NCI-H510A (cell line): ENCODE measurements at regions not wholly inside any gene's neighbourhood (a gene's known extent, or its start where the extent isn't known, plus 50 kb on each side); places are given as distances from the start of the nearest gene placed in this dataset.

Experiments
- DNase-seq: peaks from one replicate; lab custom pipeline; 2025; lab: John Stamatoyannopoulos, UW

DNA sequence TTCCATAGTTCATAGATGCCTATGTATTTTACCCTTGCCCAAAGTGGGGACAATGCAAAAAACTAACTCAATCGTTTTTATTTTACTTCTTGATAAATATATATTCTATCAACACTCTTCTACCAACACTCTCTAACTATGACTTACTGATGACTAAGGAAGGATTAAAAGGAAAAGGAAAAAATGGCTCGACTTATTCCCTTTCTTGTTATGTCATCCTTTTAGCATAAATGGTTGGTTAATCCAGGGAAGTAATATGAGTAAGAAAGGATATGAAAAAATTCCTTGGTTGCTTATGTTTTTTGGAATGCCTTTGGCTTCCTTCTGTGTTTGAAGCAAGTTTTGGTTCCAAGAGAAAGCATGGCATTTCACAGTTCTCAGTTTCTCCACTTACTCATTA is 1087.1 kb downstream of the C4orf33 start:
- no peak for DNase-seq

DNA sequence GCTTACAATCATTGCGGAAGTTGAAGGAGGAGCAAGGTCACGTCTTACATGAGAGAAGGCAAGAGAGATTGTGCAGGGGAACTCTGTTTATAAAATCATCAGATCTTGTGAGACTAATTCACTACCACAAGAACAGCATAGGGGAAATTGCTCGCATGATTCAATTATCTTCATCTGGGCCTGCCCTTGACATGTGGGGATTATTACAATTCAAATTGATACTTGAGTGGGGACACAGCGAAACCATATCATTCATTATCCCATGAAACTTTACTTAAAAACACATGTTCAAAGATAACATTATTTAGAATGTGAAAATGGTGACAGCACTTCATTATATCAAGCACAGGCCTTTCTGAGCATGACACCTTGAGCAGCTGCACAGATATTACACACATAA is 1087.8 kb downstream of the C4orf33 start:
- DNase-seq = no peak

DNA sequence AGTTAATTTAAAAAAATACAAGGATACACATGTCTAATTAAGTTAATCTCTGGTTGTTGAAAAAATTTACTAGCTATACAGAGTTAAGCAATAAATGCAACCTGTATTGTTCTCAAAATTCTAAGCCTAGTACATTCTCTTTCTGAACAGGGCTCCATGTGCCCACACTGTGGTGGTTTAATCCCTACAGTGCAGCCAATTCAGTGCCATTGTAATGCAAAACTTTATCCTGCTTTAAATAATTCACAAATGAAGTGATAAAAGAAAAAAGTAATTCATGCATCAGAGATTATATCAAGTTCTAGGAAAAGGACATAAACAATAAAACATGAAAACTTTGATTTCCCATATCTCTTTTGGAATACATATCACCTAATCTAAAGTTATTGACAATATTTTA is 1089.2 kb downstream of the C4orf33 start:
- DNase-seq = no peak

DNA sequence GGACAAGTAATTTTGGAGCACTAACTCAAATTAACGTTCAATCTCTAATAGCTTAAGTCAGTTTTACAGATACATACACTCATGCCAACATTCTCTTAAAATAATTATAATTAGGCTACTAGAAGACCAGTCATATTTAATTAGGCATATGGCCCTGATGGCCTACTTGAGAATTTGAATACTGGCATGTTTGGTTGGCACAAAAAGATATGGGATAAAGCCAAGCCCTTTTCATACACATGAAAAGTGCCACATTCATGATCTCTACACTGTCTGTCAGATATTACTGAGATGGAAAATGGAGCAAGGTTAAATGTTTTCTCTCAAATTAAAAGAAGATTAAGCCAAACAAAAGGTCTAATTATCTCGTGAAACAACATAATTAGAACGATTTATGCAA is 1091.0 kb downstream of the C4orf33 start:
- no peak for DNase-seq

DNA sequence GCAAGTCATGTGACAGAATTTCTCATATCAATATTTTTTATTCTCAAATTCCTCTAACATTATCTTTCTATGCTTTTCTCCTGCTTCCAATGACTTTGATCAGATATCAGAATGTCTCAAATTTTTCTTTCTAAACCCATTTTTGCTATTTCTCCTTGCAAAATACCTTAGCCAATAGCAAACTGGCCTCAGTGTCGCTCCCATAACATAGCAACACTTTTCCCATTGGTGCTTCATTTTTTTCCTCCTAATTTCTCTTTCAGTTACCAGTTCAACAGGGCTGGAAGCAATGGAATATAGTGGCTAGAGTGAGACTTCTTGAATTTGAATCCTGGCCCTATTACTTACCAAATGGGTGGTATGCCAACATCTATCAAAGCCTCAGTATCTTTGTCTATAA is 1091.6 kb downstream of the C4orf33 start:
- DNase-seq = no peak

DNA sequence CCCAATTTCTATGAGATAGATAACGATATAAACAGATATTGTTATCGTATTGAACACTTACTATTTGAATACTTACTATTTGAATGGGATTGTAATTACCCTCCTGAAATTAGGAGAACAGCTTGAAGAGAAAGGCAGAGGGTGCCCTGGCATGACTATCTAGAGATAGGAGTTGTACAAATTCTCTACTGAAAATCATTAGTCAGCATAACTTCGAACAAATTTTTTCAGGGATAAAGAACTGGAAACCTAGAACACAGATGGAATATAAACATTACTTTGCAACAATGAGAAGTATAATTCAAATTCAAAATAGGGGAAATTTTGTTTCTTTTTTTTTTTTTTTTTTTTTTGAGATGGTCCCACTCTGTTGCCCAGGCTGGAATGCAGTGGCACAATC is 1096.8 kb downstream of the C4orf33 start:
- DNase-seq = no peak

DNA sequence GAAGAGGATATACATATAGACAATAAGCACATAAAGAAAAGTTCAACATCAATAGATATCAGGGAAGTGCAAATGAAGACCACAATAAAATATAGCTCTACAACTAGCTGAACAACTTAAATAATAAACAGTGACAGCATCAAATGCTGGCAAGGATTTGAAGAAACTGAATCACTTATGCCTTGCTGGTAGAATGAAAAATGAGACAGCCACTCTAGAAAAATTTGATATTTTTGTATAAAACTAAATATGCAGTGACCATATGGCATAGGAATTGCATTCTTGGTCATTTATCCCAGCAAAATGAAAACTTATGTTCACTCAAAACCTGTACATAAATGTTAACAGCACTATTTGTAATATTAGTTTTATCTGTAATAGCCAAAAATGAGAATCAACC is 1102.0 kb downstream of the C4orf33 start:
- DNase-seq = no peak

DNA sequence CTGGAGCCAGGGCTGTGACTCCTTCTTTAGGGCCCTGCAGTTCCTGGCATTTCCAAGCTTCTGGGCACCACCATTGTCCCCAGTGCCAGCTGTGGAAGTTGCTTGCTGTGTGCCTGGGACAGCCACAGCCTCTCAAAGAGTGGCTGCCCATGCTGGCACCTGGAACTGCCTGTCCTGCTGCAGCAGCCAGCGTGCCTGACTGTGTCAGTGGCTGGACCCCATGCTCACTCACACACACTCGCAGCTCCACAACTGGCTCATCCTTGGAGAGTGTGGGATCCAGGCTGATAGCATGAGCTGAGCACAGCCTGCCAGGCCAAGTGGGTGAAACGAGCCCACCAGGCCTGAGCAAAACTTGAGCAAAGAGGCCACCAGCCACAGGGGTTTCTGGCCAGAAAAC is 1107.6 kb downstream of the C4orf33 start:
- no peak for DNase-seq

DNA sequence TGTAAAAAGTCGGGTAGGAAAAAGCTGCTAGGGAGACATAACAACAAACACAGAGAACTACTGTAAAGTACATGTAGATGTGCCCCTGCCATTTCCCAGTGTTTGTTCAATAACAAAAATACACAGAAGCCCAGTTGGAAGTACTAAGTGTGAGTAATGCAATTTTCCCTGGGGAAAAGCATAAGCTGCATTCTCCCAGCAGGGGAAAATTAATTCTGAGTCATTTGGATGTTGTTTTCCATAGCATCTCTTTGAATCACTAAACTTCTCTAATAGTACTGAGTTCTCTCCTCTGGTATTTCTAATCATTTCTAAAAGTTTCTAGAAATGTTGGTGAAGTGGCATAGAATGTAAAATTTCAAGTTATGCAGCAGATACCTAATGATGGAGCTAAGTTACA is 1114.9 kb downstream of the C4orf33 start:
- DNase-seq = no peak

DNA sequence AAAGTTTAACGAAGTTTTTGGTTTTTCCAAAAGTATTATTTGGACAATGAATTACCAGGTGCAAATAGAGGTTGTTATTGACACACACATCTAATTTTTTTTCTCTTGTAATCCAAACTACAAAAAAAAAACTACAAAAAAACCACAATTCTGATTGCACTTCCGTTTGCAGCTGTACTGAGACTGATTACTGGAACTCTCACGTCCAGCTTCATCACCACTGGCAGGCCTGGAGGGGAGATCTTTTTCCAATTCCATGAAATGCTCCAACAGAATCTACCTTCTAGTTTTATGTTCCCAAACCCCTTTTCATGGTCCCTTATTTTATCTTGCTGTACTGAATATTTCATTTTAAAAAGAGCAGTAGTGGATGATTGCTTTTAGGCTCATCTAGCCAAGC is 1118.3 kb downstream of the C4orf33 start:
- DNase-seq = no peak

DNA sequence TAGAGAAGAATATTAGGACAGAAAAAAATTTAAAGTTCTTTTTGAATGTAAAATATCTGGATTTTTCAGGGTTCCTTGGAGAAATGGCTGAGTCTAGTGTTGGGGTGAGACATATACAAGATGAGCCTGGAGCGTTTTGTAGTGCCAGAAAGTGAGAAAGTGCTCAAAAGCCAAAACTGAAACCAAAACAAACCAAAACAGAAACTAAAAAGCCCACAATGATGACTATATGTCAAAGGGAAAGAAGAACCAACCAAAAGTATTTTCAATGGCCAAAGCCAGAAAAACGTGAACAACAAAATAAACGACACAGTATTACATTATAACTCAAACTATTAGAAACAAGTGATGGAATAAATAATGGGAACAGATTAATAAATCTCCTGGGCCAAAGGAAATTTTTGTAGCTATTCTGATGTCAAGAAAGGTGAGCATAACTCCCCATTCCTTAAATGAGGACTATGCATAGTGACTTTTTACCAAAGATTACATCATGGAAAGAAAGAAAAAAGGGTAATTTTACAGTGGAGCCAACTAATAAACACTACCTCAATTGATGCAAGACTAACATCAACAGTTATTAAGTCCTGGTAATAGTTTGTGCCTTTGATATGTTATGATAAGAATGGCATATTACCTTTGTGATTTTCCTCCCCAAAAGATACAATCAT is 1137.6 kb downstream of the C4orf33 start:
- no peak for DNase-seq

DNA sequence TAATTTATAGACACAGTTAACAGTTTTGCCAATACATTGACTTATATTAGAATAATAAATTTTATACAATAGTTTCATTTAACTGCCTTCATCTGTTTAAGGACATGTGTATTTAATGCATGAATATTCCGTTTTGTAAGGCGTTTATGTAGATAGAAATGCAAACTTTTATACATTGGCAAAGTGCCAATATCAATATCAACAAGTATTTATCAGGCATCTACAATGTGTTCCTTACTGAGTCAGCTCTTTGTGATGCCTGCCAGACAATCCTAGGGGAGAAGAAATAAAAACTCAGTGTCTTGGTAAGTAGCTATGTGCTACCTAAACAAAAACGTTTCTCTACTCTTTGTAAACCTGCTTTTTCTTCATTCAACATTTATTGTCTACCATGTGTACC is 1142.2 kb downstream of the C4orf33 start:
- no peak for DNase-seq

DNA sequence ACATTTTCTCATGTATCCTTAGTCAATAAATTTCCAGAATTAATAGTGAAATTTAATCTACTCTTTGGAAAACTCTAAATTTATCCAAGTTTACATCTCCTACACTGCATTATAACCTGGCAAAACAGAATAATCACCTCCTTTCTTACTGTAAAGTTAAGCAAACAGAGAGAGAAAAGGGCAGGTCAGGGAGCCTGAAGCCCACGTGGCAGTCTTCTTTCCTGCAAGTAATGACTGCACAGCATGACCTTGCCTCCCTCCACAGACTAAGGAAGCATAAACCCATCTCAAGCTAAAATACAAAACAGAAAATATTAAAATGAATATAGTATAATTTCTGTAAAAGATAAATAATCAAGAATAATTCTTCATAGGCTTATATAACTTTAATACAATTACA is 1153.0 kb downstream of the C4orf33 start:
- no peak for DNase-seq

DNA sequence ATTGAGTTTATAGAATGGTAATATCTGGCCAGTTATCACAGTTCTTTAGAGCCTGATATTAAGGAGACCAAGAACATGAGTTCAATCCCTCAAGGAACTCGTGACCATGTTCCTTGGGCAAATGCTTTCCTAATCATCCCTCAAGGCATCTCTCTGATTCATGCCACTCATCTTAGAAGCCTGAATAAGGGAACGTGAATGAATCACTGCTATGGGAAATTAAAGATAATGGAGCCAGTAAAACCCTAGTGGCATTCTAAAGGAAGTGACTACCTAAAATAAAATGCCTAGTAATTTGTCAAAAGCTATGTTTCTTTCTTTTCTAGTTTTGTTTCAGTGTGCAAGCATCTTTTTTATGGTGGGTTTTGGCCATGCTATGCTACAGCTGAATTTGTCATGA is 1161.3 kb downstream of the C4orf33 start:
- DNase-seq = no peak

DNA sequence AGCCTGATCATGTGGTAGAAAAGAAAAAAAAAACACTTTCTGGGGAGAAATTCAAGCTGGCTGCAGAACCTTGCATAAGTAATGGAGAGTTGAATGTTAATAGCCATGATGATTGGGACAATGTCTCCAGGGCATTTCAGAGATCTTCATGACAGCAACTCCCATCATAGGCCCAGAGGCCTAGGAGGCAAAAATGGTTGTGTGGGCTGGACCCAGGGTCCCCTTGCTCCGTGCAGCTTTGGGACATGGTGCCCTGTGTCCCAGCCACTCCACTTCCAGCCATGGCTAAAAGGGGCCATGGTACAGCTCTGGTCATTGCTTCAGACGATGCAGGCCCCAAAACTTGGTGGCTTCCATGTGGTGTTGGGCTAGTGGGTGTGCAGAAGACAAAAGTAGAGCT is 1170.9 kb downstream of the C4orf33 start:
- no peak for DNase-seq

DNA sequence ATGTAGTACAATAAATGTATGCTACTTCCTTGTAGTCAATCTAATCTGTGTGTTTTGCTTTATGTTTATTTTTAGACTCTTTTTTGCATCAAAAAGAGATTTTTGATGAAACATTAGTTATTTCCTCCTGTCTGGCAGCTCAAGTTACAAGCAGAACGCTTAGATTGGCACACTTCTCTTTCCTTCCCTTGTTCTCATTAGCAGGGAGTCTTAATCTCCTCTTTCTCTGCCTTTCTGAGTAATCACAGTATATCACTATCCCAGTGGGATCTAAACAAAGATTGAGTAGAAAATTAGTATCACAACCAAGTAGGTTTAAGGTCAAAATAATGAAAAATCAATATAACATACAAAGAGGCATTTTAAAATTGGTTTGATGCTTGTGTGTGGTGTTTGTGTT is 1192.6 kb downstream of the C4orf33 start:
- no peak for DNase-seq

DNA sequence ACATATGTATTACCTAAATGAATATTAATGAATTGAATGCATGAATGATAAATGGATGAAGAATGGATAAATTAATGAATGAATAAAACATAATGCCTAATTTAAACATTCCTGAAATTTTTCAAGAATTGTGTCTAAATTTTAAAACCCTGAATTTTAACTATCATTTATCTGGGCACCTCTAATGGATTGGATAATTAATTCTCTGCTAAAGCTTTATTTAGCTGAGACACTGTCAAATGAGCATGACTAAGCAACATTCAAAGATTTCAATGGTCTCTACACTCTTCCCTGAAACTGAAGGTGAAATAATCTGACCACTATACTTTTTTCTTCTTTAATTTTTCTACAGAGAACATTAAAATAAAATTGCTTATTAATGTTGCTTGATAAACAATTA is 1197.7 kb downstream of the C4orf33 start:
- DNase-seq = no peak

DNA sequence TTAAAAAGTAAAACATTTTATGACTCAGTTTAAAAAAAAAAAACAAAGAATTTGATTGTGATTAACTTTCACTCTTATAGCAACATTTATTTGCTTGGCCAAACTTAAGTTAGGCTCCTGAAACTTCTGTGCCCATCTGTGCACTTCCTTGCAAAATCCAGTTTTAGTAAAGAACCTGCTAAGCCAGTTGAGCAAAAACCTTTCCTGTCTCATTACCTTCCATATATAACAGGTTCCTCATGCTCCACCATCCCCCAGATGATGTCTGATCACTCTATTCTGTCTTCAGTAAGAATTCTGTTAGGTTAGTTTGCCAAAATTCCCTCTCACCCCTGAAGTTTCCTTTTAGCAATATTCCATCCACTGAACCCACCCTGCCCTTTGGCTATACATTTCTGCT is 1200.5 kb downstream of the C4orf33 start:
- no peak for DNase-seq

DNA sequence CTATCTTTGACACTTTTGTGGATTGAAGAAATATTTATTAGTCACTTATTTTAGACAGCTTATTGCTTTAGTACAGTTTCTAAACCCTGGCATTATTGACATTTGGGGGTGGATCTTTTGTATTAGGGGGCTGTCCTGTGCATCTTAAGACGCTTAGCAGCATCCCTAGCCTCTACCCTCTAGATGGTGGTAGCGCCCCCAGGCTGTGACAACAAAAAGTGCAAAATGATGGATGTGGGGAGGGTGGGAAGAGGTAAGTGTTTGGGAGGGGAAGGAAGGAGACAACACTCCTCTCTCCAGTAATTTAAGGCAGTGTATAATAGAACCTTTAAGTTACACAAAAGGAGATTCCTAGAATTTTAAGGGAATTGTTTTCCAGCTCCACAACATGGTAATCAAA is 1210.6 kb downstream of the C4orf33 start:
- no peak for DNase-seq

DNA sequence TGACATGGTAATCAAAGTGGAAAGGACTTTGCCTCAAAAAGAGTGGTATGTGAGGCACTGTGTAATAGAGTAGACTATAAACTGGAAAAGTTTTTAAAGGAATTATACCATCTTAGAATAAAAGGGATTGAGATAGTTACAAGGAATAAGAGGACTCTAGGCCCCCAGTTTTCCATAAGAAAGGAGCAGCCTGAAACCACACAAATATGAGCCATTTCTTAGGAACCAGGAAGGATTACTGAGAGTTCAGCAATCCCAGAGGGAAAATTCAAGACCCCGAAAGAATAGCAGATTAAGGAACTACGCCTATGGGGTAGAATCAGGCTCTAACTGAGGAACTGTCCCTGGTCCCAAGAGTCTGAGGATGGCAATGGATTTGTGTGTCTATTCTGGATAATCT is 1213.3 kb downstream of the C4orf33 start:
- no peak for DNase-seq

DNA sequence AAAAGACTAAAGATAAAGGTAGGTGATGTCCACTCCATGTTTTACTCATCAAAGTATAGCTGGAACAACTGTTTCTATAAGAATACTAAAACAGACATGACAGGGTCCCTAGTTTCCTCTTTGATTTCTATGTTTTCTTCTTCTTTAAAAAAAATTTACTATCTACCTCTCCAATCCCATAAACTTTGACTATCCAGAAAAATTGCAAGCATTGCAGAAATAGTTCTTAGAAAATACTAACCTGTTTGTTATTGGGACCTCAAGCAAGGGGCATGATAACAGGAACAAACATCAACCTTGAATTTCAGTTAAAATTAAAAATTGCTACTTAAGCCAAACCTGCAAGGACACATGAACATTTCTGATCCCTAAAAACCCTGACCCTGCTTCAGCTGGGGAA is 1226.5 kb downstream of the C4orf33 start:
- no peak for DNase-seq

DNA sequence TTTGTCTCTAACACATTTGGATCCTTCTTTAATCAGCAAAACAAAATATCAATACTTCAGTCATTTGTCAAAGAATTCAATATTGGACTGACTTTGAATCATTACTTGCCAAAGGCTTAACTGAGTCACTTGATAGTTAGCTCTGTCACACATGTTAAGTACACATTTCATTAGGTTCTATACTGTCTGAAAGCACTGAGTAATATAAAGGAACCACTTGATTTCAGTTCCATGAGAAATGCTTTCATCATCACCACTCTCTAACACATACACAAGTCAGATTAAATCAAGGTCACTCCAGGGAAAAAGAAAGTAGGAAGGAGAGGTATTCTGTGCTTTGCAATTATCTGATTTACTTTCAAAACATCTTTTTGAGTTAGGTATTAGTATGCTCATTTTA is 1233.1 kb downstream of the C4orf33 start:
- no peak for DNase-seq

DNA sequence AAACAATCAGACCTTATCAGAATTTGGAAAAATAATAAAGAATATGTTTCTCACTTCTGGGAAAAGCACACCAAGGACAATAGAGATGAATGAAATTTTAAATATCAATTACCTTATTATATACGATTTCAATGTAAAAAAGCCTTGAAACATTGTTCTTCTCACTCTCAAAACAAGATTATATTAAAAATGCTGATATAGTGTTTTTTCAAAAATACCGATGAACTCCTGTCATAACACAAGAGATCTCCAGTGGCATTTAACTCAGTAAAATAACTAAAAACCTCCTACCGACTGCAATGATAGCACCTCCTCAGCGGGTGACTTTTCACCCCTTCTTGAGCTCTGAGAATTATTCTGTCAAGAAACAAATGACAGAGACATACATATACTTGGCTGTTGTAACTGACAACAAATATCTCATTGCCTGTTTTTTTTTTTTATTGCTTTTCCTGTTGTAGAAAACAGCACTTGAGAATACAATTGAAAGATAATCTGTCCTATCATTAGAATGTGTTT is 1237.3 kb downstream of the C4orf33 start:
- no peak for DNase-seq

DNA sequence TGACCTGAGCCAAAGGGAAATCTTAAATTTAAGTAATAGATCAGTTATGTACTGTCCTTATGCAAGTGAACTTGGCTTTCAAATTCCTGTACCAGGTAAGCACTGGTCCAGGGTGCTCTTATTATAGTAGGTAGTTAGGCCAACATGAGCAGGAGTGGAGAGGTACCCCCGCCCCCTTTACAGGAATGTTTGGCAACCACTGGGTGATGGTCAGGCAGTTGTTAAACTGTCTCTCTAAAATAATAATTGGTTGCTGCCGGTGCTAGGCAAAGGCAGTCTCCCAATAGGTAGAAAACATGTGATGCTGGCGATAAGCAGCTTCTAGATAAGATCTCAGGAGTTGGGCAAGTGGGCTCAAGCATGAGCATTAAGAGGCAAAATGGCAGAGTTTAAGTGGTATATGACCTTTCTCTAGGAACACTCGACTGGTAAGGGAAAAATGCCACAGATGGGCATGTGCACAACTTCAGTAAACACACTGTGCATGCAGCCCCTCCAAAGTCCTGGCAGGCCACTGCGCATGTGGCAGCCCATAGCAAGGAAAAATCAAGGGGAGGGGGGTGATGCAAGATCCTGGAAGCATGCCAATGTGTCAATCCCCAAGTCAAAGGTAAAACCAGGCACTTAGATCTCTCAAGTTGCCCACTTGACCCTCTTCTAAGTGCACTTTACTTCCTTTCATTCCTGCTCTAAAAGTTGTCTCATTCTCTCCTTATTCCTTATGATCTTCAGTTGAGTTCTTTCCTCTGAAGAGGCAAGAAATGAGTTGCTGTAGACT is 1239.7 kb downstream of the C4orf33 start:
- DNase-seq = no peak
